Chondrocyte (in vitro differentiated cells): ENCODE measurements at regions not wholly inside any gene's neighbourhood (a gene's known extent, or its start where the extent isn't known, plus 50 kb on each side); places are given as distances from the start of the nearest gene placed in this dataset.

ENCODE experiments used
- DNase-seq: peaks from one replicate; pipeline ENCODE4 v3.0.0; 2021; ENCODE audit warnings: mixed read lengths, low spot score
- H3K27ac Mint-ChIP-seq: one replicate; pipeline ENCODE4 v1.8.0; 2021; ENCODE audit warnings: mild to moderate bottlenecking, moderate library complexity, mixed read lengths; ENCODE audit not compliant: unreplicated experiment
- H3K27me3 Mint-ChIP-seq: 2 replicates; pipeline ENCODE4 v1.8.0; 2021; ENCODE audit warnings: low read depth, mixed read lengths
- H3K36me3 Mint-ChIP-seq: 2 replicates; pipeline ENCODE4 v1.8.0; 2021; ENCODE audit warnings: low read depth, mixed read lengths
- H3K4me1 Mint-ChIP-seq: 2 replicates; pipeline ENCODE4 v1.8.0; 2021; ENCODE audit warnings: low read depth, mild to moderate bottlenecking, mixed read lengths
- H3K4me3 Mint-ChIP-seq: one replicate; pipeline ENCODE4 v1.8.0; 2021; ENCODE audit warnings: mild to moderate bottlenecking, moderate library complexity, mixed read lengths; ENCODE audit not compliant: unreplicated experiment
- H3K9me3 Mint-ChIP-seq: 2 replicates; pipeline ENCODE4 v1.8.0; 2021; ENCODE audit warnings: low read depth, mixed read lengths
- CTCF ChIP-seq: fragments of 200-600 bp; sonication (generic); IDR thresholded peaks from 2 replicates; pipeline ENCODE4 v1.5.0; 2021; ENCODE audit warnings: antibody characterized with exemption, mild to moderate bottlenecking, moderate library complexity

- Mint-ChIP-seq H3K4me3 (no peak overlapping the region), H3K27ac (no peak overlapping the region), H3K27me3 (no peaks in the 10 kb centered on the region), H3K4me1 (peaks cover 5% of the 10 kb centered on the region), H3K36me3 (peaks cover 14% of the 10 kb centered on the region), H3K9me3 (no peaks in the 10 kb centered on the region)
- no peak for DNase-seq
- peak; percentile 34 for TF ChIP-seq CTCF
Observed at GRCh38 chr11:8794677-8795103, 112.1 kb downstream of the RPL27A start.

DNA sequence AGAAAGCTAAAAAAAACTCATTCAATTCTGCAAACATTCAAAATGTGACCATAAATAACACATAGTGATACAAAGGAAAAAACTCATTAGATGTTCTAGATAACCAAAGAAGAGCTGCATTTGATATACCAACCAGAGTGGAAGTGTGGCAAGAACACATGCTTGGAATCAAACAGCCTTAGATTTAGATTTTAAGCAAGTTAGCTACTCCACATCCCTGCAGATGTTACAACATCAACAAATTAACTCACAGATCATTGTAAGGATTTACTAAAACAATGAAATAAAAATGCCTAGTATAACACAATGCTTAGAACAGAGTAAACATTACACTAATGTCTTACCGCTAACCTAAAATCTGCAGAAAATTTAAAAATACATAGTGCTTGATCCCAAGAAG lies 114.0 kb upstream of the AKIP1 start:
- peaks cover 14% of the 10 kb centered on the region for H3K36me3 Mint-ChIP-seq
- H3K4me1 Mint-ChIP-seq = no peaks in the 10 kb centered on the region
- no peak overlapping the region for H3K27ac Mint-ChIP-seq
- no peaks in the 10 kb centered on the region for H3K9me3 Mint-ChIP-seq
- H3K4me3 Mint-ChIP-seq = no peak overlapping the region
- H3K27me3 Mint-ChIP-seq = no peaks in the 10 kb centered on the region
- DNase-seq = no peak
- TF ChIP-seq CTCF = no peak

DNA sequence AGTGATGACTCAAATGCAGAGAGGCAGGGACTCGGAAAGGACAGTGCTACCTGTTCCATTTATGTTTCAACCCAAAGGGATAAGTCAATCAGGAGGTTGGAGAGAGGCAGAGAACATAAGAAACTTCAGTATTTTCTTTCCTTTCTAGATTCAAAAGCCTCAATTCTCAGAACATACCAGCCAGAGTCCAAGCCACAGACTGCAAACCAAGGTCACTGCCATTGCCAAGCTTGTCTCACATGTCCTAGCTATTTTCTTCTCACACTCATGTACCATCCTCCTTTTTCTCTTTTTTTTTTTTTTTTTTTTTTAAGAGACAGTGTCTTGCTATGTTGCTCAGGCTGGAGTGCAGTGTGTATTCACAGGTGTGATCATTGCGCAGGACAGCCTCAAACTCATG lies 111.7 kb upstream of the AKIP1 start:
- no peaks in the 10 kb centered on the region for H3K4me1 Mint-ChIP-seq
- no peaks in the 10 kb centered on the region for H3K27me3 Mint-ChIP-seq
- no peak for TF ChIP-seq CTCF
- no peaks in the 10 kb centered on the region for H3K9me3 Mint-ChIP-seq
- no peak for DNase-seq
- H3K27ac Mint-ChIP-seq = no peak overlapping the region
- peaks cover 10% of the 10 kb centered on the region for H3K36me3 Mint-ChIP-seq
- H3K4me3 Mint-ChIP-seq = no peak overlapping the region

DNA sequence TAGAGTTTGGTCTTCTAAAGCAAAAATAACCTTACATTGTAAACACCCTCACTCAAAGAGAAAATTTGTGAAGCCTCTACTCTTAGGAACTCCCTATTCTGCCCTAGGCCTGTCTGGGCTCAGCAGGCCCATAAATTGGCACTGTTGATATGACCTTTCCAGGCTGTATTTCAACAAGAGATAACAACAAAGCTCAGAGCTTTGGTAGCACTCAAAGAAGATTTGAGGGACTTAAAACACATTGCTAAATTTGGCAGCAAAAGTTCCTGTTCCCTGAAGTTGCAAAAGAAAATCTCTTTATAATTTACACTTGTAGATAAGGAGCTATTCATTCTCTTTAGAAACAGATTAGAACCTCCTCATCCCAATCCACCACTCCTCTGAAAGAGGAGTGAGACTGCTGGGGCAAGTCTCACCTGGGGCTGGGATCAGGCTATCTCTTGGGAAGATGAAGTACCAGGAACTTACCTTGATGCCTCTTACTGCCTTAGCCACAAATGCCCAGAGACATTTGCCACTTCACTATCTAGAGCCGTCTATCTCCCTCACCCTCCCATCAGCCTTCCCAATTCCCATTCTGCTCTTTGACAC lies 110.4 kb upstream of the AKIP1 start:
- Mint-ChIP-seq H3K36me3 (peaks cover 10% of the 10 kb centered on the region), H3K4me1 (peaks cover 4% of the 10 kb centered on the region), H3K4me3 (no peak overlapping the region), H3K9me3 (no peaks in the 10 kb centered on the region), H3K27me3 (no peaks in the 10 kb centered on the region), H3K27ac (no peak overlapping the region)
- no peak for TF ChIP-seq CTCF
- no peak for DNase-seq

DNA sequence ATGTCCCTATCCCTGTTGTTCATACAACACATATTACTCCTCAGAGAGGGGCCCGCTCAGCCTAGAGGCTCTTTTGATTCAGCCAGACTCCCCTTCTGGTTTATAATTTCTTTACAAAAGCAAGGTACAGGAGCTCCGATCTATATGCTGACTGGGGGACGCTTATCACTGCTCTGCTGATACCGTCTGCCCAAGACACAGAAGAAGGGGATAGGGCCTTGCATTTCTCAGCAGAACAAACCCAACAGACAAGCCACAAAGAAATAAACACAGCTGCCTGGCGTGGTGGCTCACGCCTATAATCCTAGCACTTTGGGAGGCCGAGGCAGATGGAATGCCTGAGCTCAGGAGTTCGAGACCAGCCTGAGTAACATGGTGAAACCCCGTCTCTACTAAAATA lies 109.9 kb upstream of the AKIP1 start:
- Mint-ChIP-seq H3K9me3 (no peaks in the 10 kb centered on the region), H3K4me1 (peaks cover 7% of the 10 kb centered on the region), H3K36me3 (peaks cover 10% of the 10 kb centered on the region), H3K27ac (no peak overlapping the region), H3K4me3 (no peak overlapping the region), H3K27me3 (no peaks in the 10 kb centered on the region)
- no peak for TF ChIP-seq CTCF
- no peak for DNase-seq
